BJ (cell line): ENCODE measurements at regions not wholly inside any gene's neighbourhood (a gene's known extent, or its start where the extent isn't known, plus 50 kb on each side); places are given as distances from the start of the nearest gene placed in this dataset.

Experiments
- CTCF ChIA-PET: fragments of 350-600 bp; formaldehyde crosslinking; extraction: SDS; loops from one replicate; lab custom pipeline; 2021; ENCODE audit warnings: antibody characterized with exemption, inconsistent platforms; lab: Yijun Ruan, JAX
- POLR2A ChIA-PET: fragments of 300-600 bp; sonication (Branson Sonifier 250); formaldehyde crosslinking; extraction: SDS; loops from one replicate; lab custom pipeline; 2021; ENCODE audit warnings: antibody characterized with exemption; lab: Charles Lee
- DNase-seq: peaks from one replicate; pipeline ENCODE4 v3.0.0-alpha.2; 2011; ENCODE audit warnings: low read depth
- H3K27me3 ChIP-seq: 2 replicates; pipeline ENCODE4 v1.6.0; 2011; ENCODE audit warnings: low read length; ENCODE audit not compliant: control insufficient read depth, insufficient read depth
- H3K36me3 ChIP-seq: 2 replicates; pipeline ENCODE4 v1.5.1; 2011; ENCODE audit warnings: low read length; ENCODE audit not compliant: control insufficient read depth, insufficient read depth
- H3K4me3 ChIP-seq: 2 replicates; pipeline ENCODE4 v1.5.1; 2011; ENCODE audit warnings: low read depth, mild to moderate bottlenecking, control low read depth, low read length
- CTCF ChIP-seq: IDR thresholded peaks from 2 replicates; pipeline ENCODE4 v1.5.1; 2011; ENCODE audit warnings: low read depth, mild to moderate bottlenecking, control low read depth, inconsistent platforms, low read length, moderate library complexity; ENCODE audit not compliant: insufficient read depth

DNA sequence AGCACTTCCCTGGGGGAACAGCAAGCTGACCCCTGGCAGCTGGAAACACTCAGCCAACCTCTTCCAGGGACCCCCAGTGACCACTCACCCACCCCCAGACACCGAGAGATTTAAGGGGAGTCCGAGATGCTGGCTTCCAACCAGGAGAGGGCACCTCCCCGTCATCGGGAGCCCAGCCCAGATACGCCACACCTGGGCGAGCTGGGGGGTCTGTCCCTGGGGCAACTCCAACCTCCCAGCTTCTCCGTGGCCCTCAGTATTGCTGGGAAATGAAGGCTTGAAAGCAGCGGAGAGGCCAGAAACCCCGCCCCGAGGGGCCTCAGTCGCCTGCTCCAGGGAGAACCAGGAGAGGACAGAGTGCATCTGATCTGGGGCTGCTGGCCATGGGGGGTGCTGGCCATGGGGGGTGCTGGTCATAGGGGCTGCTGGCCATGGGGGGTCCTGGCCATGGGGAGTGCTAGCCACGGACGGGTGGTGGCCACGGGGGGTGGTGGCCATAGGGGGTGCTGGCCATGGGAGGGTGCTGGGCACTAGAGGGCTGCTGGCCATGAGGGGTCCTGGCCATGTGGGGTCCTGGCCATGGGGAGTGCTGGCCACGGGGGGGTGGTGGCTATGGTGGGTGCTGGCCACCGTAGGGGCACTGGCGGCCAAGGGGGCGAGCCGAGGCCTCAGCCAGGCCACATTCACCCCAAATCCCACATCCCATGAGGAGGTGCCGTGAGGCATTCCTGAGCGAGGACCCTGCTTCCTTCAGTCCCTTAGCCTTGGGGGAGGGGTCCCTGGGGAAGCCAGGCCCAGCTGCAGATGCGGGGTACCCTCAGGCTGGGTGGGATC, 61.5 kb upstream of the TTC34 start:
- no peak for TF ChIP-seq CTCF
- H3K4me3 ChIP-seq, result no peak overlapping the region
- ChIA-PET CTCF (no interaction called here), POLR2A (no interaction called here)
- H3K27me3 ChIP-seq, result no peaks in the 10 kb centered on the region
- DNase-seq, result no peak
- H3K36me3 ChIP-seq, result no peaks in the 10 kb centered on the region

DNA sequence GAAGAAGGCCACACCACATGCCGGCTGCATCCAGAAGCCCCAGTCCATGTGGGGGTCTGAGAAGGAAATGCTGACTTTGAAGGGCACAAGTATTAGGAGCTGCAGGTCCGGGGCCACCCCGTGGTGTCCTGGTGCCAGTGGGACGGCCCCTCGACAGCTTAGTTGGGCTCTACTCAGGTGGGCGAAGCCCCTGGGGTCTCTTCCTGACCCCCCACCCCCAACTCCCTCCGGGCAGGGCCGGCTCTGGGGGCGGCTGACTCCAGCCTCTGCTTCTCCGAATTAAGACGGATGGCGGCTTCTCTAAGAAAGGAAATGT, 62.1 kb upstream of the TTC34 start:
- Histone ChIP-seq H3K27me3 (no peaks in the 10 kb centered on the region), H3K4me3 (no peak overlapping the region), H3K36me3 (no peaks in the 10 kb centered on the region)
- ChIA-PET CTCF (no interaction called here), POLR2A (no interaction called here)
- no peak for DNase-seq
- TF ChIP-seq CTCF, result no peak

GRCh38 chr1:2864203-2864905, 62.9 kb upstream of the TTC34 start:
- Histone ChIP-seq H3K4me3 (no peak overlapping the region), H3K27me3 (no peaks in the 10 kb centered on the region), H3K36me3 (no peaks in the 10 kb centered on the region)
- TF ChIP-seq CTCF, result no peak
- ChIA-PET POLR2A (no interaction called here), CTCF (no interaction called here)
- no peak for DNase-seq

DNA sequence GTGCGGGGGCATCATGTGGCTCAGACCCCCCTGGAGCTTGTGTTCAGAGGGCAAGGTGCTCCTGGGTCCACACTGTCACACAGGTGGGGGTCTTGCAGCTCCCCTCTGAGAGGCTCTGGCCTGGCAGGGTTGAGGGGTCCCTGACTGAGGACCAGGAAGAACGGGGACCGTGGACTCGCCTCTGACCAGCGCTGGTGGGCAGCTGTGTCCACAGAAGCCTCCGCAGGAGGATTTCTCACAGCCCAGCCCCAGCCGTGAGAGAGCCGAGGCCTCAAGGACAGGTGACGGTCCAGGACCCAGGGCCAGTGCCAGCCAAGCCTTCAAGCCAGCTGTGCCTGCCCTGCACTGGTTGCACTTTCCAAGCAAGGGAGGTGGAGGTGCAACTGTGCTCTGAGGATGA, 63.5 kb upstream of the TTC34 start:
- CTCF ChIA-PET, result no interaction called here
- Histone ChIP-seq H3K36me3 (no peaks in the 10 kb centered on the region), H3K27me3 (no peaks in the 10 kb centered on the region), H3K4me3 (no peak overlapping the region)
- no peak for DNase-seq
- TF ChIP-seq CTCF, result no peak
- POLR2A ChIA-PET, result no interaction called here

DNA sequence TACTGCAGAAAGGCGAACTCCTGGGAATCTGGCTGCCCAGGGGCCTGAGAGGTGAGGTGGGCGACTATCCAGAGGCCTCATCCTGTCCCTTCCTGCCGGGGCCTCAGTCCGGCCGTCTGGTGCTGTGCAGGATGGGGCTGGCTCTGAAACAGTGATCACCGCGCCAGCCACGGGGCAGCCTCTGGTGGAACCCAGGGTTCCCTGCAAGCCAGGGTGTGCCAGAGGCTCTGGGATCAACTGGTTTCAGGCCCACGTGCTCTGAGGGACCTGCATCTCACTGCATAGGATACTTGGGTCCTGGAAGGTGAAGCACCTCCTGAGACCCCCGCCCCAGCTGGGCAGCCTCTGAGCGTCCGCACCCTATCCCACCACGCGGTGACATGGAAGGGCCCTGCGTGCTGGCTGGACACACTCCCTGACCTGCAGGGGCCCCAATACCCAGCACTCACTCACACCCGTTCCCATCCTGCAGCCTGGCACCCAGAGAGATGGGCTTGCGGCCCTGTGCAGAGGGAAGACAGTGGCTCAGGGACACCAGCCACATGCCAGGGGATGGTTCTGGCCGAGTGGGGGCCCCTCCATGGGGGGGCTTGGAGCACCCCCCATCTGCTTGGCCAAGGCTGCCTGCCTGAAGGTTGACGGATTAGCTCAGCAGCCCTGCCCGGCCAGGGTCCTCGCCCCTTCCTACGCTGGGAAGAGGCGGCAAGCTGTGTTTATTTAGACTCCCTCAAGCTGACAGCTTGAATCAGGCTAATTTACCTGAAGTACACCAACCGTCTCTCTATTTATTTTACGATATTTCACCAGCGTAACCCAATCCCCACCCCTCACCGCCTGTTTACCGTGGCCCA, 64.3 kb upstream of the TTC34 start:
- no peak for TF ChIP-seq CTCF
- H3K36me3 ChIP-seq, result no peaks in the 10 kb centered on the region
- CTCF ChIA-PET, result no interaction called here
- POLR2A ChIA-PET, result no interaction called here
- H3K27me3 ChIP-seq, result no peaks in the 10 kb centered on the region
- DNase-seq, result no peak
- H3K4me3 ChIP-seq, result no peak overlapping the region
